SU-DHL-6 (cell line): ENCODE measurements at regions not wholly inside any gene's neighbourhood (a gene's known extent, or its start where the extent isn't known, plus 50 kb on each side); places are given as distances from the start of the nearest gene placed in this dataset.
"Not testable (repeated sequence)": the region's sequence is repeated elsewhere in the genome, so short reads cannot be mapped to it uniquely, and the experiment has no call there.

Experiments
- H2AFZ ChIP-seq: fragments of 200-600 bp; sonication (generic); 2 replicates; pipeline ENCODE4 v1.6.1; 2014; ENCODE audit warnings: low read depth, mild to moderate bottlenecking, moderate library complexity, mixed read lengths, antibody characterized with exemption, low read length; ENCODE audit not compliant: severe bottlenecking
- H3F3A ChIP-seq: fragments of 200-600 bp; shearing (Covaris generic); 2 replicates; pipeline ENCODE4 v1.6.0; 2016; ENCODE audit warnings: antibody characterized with exemption, mild to moderate bottlenecking; ENCODE audit not compliant: insufficient read depth
- H3K27ac ChIP-seq: fragments of 200-600 bp; sonication (generic); 2 replicates; pipeline ENCODE4 v1.5.1; 2016; ENCODE audit warnings: low read depth, mild to moderate bottlenecking, low read length, moderate library complexity, mixed read lengths
- H3K27me3 ChIP-seq: fragments of 200-600 bp; sonication (generic), shearing (Covaris generic); 2 replicates; pipeline ENCODE4 v1.6.0; 2014; ENCODE audit warnings: mild to moderate bottlenecking, low read length
- H3K36me3 ChIP-seq: fragments of 200-600 bp; sonication (generic); 2 replicates; pipeline ENCODE4 v1.6.1; 2014; ENCODE audit warnings: mild to moderate bottlenecking, low read length, mixed read lengths
- H3K4me2 ChIP-seq: fragments of 300-600, 200-600 bp; shearing (Covaris generic), sonication (generic); 2 replicates; pipeline ENCODE4 v1.6.0; 2014; ENCODE audit warnings: low read length, low read depth, mild to moderate bottlenecking; ENCODE audit not compliant: poor library complexity, severe bottlenecking
- H3K4me3 ChIP-seq: fragments of 200-600 bp; sonication (generic); 2 replicates; pipeline ENCODE4 v1.5.1; 2014; ENCODE audit warnings: antibody characterized with exemption, low read length, mild to moderate bottlenecking, mixed read lengths; ENCODE audit not compliant: insufficient read depth, poor library complexity, severe bottlenecking
- H3K79me2 ChIP-seq: fragments of 200-600 bp; sonication (generic); 2 replicates; pipeline ENCODE4 v1.6.1; 2014; ENCODE audit warnings: mild to moderate bottlenecking, low read length, moderate library complexity; ENCODE audit not compliant: insufficient read depth
- H3K9ac ChIP-seq: fragments of 200-600 bp; sonication (generic); 2 replicates; pipeline ENCODE4 v1.7.0; 2014; ENCODE audit warnings: mild to moderate bottlenecking, low read length
- H3K9me2 ChIP-seq: fragments of 200-600 bp; sonication (generic); replicated peaks from 2 replicates; pipeline ENCODE4 v1.6.1; 2014; ENCODE audit warnings: low read length; ENCODE audit not compliant: insufficient read depth
- H3K9me3 ChIP-seq: fragments of 200-600 bp; sonication (generic); 2 replicates; pipeline ENCODE4 v1.6.1; 2014; ENCODE audit warnings: low read length, mixed read lengths; ENCODE audit not compliant: insufficient read depth
- H4K20me1 ChIP-seq: fragments of 200-600 bp; sonication (generic); 2 replicates; pipeline ENCODE4 v1.6.1; 2014; ENCODE audit warnings: low read depth, mild to moderate bottlenecking, antibody characterized with exemption, low read length, moderate library complexity, mixed read lengths
- CTCF ChIP-seq: fragments of 200-600 bp; sonication (generic); IDR thresholded peaks from one replicate; pipeline ENCODE4 v1.5.1; 2017; ENCODE audit warnings: antibody characterized with exemption, mild to moderate bottlenecking, low read length, moderate library complexity; ENCODE audit not compliant: insufficient read depth, poor library complexity, severe bottlenecking
- EZH2phosphoT487 ChIP-seq: fragments of 200-600 bp; sonication (generic), shearing (Covaris generic); conservative IDR thresholded peaks from 2 replicates; pipeline ENCODE4 v1.6.1; 2018; ENCODE audit warnings: mild to moderate bottlenecking, antibody characterized with exemption, low read length, moderate library complexity, mixed read lengths

DNA sequence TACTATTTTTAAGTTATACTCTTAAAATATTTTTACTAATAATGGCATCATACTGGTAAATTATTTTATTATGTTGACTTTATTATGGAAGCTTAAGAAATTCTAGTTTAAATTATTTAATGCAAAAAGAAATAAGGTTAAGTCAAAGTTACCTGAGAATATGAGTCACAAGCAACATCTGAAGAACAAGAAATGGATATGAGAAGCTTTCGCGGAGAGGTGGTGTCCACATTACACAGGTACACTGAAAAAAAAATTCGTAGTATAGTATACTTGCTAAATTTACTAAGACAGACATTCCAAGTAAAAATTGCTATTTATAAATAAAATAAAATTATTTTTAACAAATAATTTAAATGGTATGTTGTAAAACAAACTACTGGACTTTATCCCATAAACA, 143.8 kb downstream of the AVL9 start:
- Histone ChIP-seq H3F3A (no peaks in the 10 kb centered on the region), H3K36me3 (no peaks in the 10 kb centered on the region), H3K27ac (no peak overlapping the region), H3K9ac (no peak overlapping the region), H3K4me2 (no peak overlapping the region), H3K79me2 (no peaks in the 10 kb centered on the region), H4K20me1 (no peaks in the 10 kb centered on the region), H2AFZ (no peak overlapping the region), H3K27me3 (no peaks in the 10 kb centered on the region), H3K9me3 (no peaks in the 10 kb centered on the region), H3K9me2 (no peaks in the 10 kb centered on the region), H3K4me3 (no peak overlapping the region)
- TF ChIP-seq EZH2phosphoT487 (no peak), CTCF (no peak)

- H3K9me3 ChIP-seq, H3K27me3 ChIP-seq, H3K36me3 ChIP-seq, H3K9me2 ChIP-seq, H3K27ac ChIP-seq, H3K4me3 ChIP-seq, H3K4me2 ChIP-seq, H2AFZ ChIP-seq, H3F3A ChIP-seq, H4K20me1 ChIP-seq, H3K9ac ChIP-seq, H3K79me2 ChIP-seq: not testable (repeated sequence)
These were observed 143.3 kb downstream of the AVL9 start for GRCh38 chr7:32638479-32639121.
